Mucosa of stomach (tissue), 1 donor: ENCODE measurements at regions not wholly inside any gene's neighbourhood (a gene's known extent, or its start where the extent isn't known, plus 50 kb on each side); places are given as distances from the start of the nearest gene placed in this dataset.

ENCODE experiments used
- H3K27me3 ChIP-seq: one replicate; pipeline ENCODE4 v1.7.0; 2013; ENCODE audit warnings: mild to moderate bottlenecking, low read length; ENCODE audit not compliant: control insufficient read depth, insufficient read depth
- H3K36me3 ChIP-seq: one replicate; pipeline ENCODE4 v1.7.0; 2013; ENCODE audit warnings: low read length; ENCODE audit not compliant: control insufficient read depth, insufficient read depth
- H3K4me1 ChIP-seq: one replicate; pipeline ENCODE4 v1.7.0; 2013; ENCODE audit warnings: mild to moderate bottlenecking, low read length; ENCODE audit not compliant: control insufficient read depth, insufficient read depth
- H3K4me3 ChIP-seq: one replicate; pipeline ENCODE4 v1.7.0; 2013; ENCODE audit warnings: low read length
- H3K9ac ChIP-seq: one replicate; pipeline ENCODE4 v1.7.0; 2013; ENCODE audit warnings: mild to moderate bottlenecking, low read length, moderate library complexity
- H3K9me3 ChIP-seq: one replicate; pipeline ENCODE4 v1.7.0; 2013; ENCODE audit warnings: mild to moderate bottlenecking, low read length, moderate library complexity; ENCODE audit not compliant: control insufficient read depth
- donor health status: Pancreatic carcinoma.

GRCh38 chr22:49365910-49366309 is 461.8 kb downstream of the BRD1 start:
- Histone ChIP-seq H3K9me3 (no peaks in the 10 kb centered on the region), H3K4me3 (no peak overlapping the region), H3K27me3 (no peaks in the 10 kb centered on the region), H3K36me3 (no peaks in the 10 kb centered on the region), H3K9ac (no peak overlapping the region), H3K4me1 (no peaks in the 10 kb centered on the region)

- H3K27me3 ChIP-seq: no peaks in the 10 kb centered on the region
- H3K36me3 ChIP-seq: no peaks in the 10 kb centered on the region
- no peak overlapping the region for H3K9ac ChIP-seq
- H3K9me3 ChIP-seq: no peaks in the 10 kb centered on the region
- H3K4me1 ChIP-seq: no peaks in the 10 kb centered on the region
- H3K4me3 ChIP-seq: no peak overlapping the region
Measured at GRCh38 chr22:49365191-49365837, 462.4 kb downstream of the BRD1 start.

- H3K9me3 ChIP-seq: no peaks in the 10 kb centered on the region
- no peaks in the 10 kb centered on the region for H3K27me3 ChIP-seq
- no peak overlapping the region for H3K4me3 ChIP-seq
- no peak overlapping the region for H3K9ac ChIP-seq
- no peaks in the 10 kb centered on the region for H3K4me1 ChIP-seq
- H3K36me3 ChIP-seq: no peaks in the 10 kb centered on the region
Measured at GRCh38 chr22:49364398-49364797, 463.3 kb downstream of the BRD1 start.

GRCh38 chr22:49363526-49364230 is 464.0 kb downstream of the BRD1 start:
- Histone ChIP-seq H3K4me1 (no peaks in the 10 kb centered on the region), H3K4me3 (no peak overlapping the region), H3K27me3 (no peaks in the 10 kb centered on the region), H3K36me3 (no peaks in the 10 kb centered on the region), H3K9ac (no peak overlapping the region), H3K9me3 (no peaks in the 10 kb centered on the region)

GRCh38 chr22:49362211-49362839 is 465.3 kb downstream of the BRD1 start:
- Histone ChIP-seq H3K4me3 (no peak overlapping the region), H3K36me3 (no peaks in the 10 kb centered on the region), H3K4me1 (no peaks in the 10 kb centered on the region), H3K27me3 (no peaks in the 10 kb centered on the region), H3K9me3 (no peaks in the 10 kb centered on the region), H3K9ac (no peak overlapping the region)

GRCh38 chr22:49361164-49361563 is 466.5 kb downstream of the BRD1 start:
- no peaks in the 10 kb centered on the region for H3K9me3 ChIP-seq
- H3K36me3 ChIP-seq: no peaks in the 10 kb centered on the region
- H3K4me3 ChIP-seq: no peak overlapping the region
- no peaks in the 10 kb centered on the region for H3K27me3 ChIP-seq
- no peak overlapping the region for H3K9ac ChIP-seq
- no peaks in the 10 kb centered on the region for H3K4me1 ChIP-seq

GRCh38 chr22:49360746-49361145 is 466.9 kb downstream of the BRD1 start:
- H3K4me3 ChIP-seq: no peak overlapping the region
- H3K4me1 ChIP-seq: no peaks in the 10 kb centered on the region
- no peak overlapping the region for H3K9ac ChIP-seq
- no peaks in the 10 kb centered on the region for H3K9me3 ChIP-seq
- no peaks in the 10 kb centered on the region for H3K27me3 ChIP-seq
- no peaks in the 10 kb centered on the region for H3K36me3 ChIP-seq

GRCh38 chr22:49359076-49359475 is 468.6 kb downstream of the BRD1 start:
- Histone ChIP-seq H3K9me3 (no peaks in the 10 kb centered on the region), H3K36me3 (no peaks in the 10 kb centered on the region), H3K9ac (no peak overlapping the region), H3K4me3 (no peak overlapping the region), H3K4me1 (no peaks in the 10 kb centered on the region), H3K27me3 (no peaks in the 10 kb centered on the region)

- Histone ChIP-seq H3K27me3 (no peaks in the 10 kb centered on the region), H3K4me1 (no peaks in the 10 kb centered on the region), H3K36me3 (no peaks in the 10 kb centered on the region), H3K4me3 (no peak overlapping the region), H3K9me3 (no peaks in the 10 kb centered on the region), H3K9ac (no peak overlapping the region)
Measured at GRCh38 chr22:49357661-49358440, 469.8 kb downstream of the BRD1 start.

- H3K4me3 ChIP-seq: no peak overlapping the region
- H3K9ac ChIP-seq: no peak overlapping the region
- H3K9me3 ChIP-seq: no peaks in the 10 kb centered on the region
- H3K36me3 ChIP-seq: no peaks in the 10 kb centered on the region
- H3K4me1 ChIP-seq: no peaks in the 10 kb centered on the region
- no peaks in the 10 kb centered on the region for H3K27me3 ChIP-seq
Measured at GRCh38 chr22:49356428-49356827, 471.2 kb downstream of the BRD1 start.

- H3K9me3 ChIP-seq: no peaks in the 10 kb centered on the region
- H3K27me3 ChIP-seq: no peaks in the 10 kb centered on the region
- no peaks in the 10 kb centered on the region for H3K4me1 ChIP-seq
- no peak overlapping the region for H3K9ac ChIP-seq
- no peak overlapping the region for H3K4me3 ChIP-seq
- no peaks in the 10 kb centered on the region for H3K36me3 ChIP-seq
Measured at GRCh38 chr22:49355211-49355920, 472.3 kb downstream of the BRD1 start.
